ENCODE measurements at regions not wholly inside any gene's neighbourhood (a gene's known extent, or its start where the extent isn't known, plus 50 kb on each side); places are given as distances from the start of the nearest gene placed in this dataset.
"Not testable (repeated sequence)": the region's sequence is repeated elsewhere in the genome, so short reads cannot be mapped to it uniquely, and the experiment has no call there.

DNA sequence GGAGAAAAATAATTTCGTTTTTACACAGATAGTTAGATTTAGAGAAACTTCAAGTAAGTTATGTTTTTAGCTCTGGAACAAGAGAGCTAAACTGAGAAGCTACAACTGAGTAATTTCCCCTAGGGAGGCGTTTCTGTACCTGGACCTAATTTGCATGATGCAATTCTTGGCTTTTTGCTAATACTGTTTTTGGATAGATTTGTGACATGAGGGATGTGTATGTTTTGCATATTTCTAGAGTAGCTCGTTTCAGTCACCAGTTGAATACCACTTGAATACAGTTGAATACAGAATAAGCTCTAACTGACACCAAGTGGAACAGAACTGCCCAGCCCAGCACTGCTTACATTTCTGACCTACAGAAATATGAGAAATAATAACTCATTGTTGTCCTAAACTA lies 1227.9 kb upstream of the SPRY2 start:
- no peak for TF ChIP-seq JUND (IDR thresholded peaks at IDR 0.05; ENCODE audit: low read depth)
- DNase-seq (ENCODE audit: low read depth in 1 of 2, low spot score in 1 of 2) = no peak
- in situ Hi-C loops (cut with HindIII; ENCODE audit: low pct_unique_long_range_greater_than_20kb, low sequenced_read_pairs) = no loop called here

DNA sequence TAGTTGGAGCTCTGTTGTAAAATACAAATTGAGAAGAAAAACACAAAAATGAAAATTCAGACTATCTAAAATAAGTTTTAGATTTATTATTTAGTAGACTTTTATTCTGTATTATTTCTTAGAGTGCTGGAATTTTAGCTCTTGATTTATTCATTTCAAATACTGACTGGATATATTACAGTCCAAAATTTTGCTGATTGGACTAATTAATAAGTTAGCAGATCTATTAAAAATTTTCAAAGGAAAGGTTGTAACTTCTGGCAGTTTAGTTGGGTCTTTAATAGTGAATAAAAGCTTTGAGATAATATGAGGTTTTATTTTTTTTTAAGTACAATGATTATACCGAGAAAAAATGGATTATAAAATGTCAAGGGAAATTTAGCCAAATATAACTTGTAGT lies 1224.9 kb upstream of the SPRY2 start:
- DNase-seq (ENCODE audit: low read depth in 1 of 2, low spot score in 1 of 2) = no peak
- no peak for TF ChIP-seq JUND (IDR thresholded peaks at IDR 0.05; ENCODE audit: low read depth)
- in situ Hi-C loops (cut with HindIII; ENCODE audit: low pct_unique_long_range_greater_than_20kb, low sequenced_read_pairs) = no loop called here

DNA sequence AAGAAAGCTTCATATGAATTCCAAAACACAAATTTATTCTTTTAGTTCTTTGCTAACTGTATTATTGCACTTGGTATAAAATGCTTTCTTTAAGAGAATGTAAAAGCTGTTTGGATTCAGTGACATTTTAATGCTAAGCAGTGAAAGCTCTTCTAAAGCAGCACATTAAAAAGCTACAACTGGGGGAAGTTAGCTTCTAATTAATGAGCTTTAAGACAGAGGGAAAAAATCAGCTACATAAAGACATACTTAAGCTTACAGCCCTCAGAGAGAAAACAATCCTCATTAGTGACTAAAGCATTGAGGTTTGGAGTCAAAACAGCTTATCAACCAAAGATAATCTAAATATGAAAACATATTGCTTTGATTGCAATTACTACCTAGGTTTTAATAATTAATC lies 1222.2 kb upstream of the SPRY2 start:
- no peak for TF ChIP-seq JUND (IDR thresholded peaks at IDR 0.05; ENCODE audit: low read depth)
- in situ Hi-C loops (cut with HindIII; ENCODE audit: low pct_unique_long_range_greater_than_20kb, low sequenced_read_pairs) = no loop called here
- no peak for DNase-seq (ENCODE audit: low read depth in 1 of 2, low spot score in 1 of 2)

DNA sequence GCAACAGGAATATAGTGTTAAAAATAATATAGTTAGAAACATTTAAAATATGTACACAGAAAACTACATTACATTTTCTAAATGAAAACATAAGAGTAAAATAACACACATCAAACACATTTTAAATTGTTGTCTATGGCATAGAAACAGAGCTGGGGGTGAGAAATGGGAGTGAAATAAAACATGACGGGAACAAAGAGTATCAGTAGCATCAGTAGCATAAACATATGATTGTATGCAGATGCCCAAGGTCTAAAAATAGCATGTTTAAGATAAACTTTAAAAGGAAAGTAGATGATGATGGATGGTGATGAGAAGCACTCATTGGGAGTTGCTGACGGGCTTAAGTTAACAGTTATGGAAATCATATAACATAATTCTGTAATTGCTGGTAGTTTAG lies 1221.7 kb upstream of the SPRY2 start:
- in situ Hi-C loops (cut with HindIII; ENCODE audit: low pct_unique_long_range_greater_than_20kb, low sequenced_read_pairs) = no loop called here
- no peak for DNase-seq (ENCODE audit: low read depth in 1 of 2, low spot score in 1 of 2)
- TF ChIP-seq JUND (IDR thresholded peaks at IDR 0.05; ENCODE audit: low read depth) = no peak

DNA sequence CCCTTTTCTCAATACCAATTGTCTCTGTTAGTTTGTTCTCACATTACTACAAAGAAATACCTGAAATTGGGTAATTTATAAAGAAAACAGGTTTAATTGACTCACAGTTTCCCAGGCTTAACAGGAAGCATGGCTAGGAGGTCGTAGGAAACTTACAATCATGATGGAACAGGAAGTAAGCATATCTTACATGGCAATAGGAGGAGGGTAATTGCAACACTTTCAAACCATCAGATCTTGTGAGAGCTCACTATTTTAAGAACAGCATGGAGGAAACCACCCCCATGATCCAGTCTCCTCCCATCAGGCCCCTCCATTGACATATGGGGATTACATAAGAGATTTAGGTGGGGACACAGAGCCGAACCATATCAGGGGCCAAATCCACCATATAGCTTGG lies 1210.1 kb upstream of the SPRY2 start:
- no peak for DNase-seq (ENCODE audit: low read depth in 1 of 2, low spot score in 1 of 2)
- in situ Hi-C loops (cut with HindIII; ENCODE audit: low pct_unique_long_range_greater_than_20kb, low sequenced_read_pairs) = no loop called here
- TF ChIP-seq JUND (IDR thresholded peaks at IDR 0.05; ENCODE audit: low read depth) = no peak

DNA sequence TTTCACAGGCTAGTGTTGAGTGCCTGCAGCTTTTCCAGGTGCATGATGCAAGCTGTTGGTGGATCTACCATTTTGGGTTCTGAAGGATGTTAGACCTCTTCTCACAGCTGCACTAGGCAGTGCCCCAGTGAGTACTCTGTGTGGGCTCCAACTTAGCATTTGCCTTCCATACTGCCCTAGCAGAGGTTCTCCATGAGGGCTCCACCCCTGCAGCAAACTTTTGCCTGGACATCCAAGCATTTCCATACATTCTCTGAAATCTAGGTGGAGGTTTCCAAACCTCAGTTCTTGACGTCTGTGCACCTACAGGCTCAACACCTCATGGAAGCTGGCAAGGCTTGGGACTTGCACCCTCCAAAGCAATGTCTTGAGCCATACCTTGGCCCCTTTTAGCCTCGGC lies 1205.4 kb upstream of the SPRY2 start:
- in situ Hi-C loops (cut with HindIII; ENCODE audit: low pct_unique_long_range_greater_than_20kb, low sequenced_read_pairs); DNase-seq (ENCODE audit: low read depth in 1 of 2, low spot score in 1 of 2): not testable (repeated sequence)

DNA sequence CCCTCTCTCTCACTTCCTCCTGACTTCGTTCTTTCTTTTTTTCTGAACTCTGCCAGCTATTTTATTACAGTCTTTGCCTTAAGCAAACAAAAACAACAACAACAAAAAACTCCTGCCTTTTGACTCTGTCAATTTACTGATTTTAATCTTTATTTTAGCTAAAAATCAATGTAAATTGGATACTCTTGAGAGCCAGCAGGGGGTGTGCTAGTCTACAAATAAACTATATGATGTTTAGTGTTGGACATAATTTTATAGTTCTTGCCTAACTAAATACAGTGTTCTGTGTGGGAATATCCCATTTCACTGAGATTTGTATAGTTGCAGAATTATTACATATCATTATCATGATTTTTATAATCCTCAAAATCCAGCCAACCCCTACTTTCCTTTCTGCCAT lies 1199.9 kb upstream of the SPRY2 start:
- TF ChIP-seq JUND (IDR thresholded peaks at IDR 0.05; ENCODE audit: low read depth) = no peak
- peak in 1 of 2 experiments; percentile 34 for DNase-seq (ENCODE audit: low read depth in 1 of 2, low spot score in 1 of 2)
- in situ Hi-C loops (cut with HindIII; ENCODE audit: low pct_unique_long_range_greater_than_20kb, low sequenced_read_pairs) = no loop called here

DNA sequence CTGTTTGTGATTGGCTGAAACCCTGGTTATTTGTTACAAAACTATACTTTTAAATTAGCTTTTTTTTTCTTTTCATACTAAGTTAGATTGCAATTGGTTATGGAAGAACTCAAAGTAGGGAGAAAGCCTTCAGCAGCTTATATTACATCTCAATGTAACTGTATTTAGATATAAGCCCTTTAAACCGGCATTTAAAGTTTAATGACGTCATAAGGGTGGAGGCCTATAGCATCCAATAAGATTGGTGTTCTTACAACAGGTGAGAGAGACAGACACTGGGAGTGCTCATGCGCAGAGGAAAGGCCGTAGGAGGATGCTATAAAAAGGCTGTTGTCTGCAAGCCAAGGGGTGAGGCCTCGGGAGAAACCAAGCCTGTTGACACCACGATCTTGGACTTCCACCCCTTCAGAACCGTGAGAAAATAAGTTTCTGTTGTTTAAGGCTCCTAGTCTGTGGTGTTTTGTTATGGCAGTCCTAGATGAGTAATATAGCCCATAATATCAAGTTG lies 1198.8 kb upstream of the SPRY2 start:
- TF ChIP-seq JUND (IDR thresholded peaks at IDR 0.05; ENCODE audit: low read depth) = no peak
- DNase-seq (ENCODE audit: low read depth in 1 of 2, low spot score in 1 of 2) = no peak
- in situ Hi-C loops (cut with HindIII; ENCODE audit: low pct_unique_long_range_greater_than_20kb, low sequenced_read_pairs) = no loop called here

DNA sequence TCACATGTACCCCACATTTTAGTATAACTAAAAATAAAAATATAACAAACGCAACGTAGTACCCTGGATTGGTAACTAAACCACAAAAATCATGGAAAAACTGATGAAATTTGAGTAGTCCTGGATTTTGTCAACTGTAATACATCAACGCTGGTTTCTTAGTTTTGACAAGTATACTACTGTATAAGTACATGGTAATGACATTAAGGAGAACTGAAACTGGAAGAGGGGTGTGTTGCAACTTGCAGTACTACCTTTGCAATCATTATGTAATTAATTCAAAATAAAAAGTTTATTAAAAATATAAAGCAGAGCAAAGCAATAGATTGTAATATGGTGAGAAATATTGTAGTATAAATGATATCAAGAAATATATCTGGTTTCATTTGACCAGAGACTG lies 1158.0 kb upstream of the SPRY2 start:
- in situ Hi-C loops (cut with HindIII; ENCODE audit: low pct_unique_long_range_greater_than_20kb, low sequenced_read_pairs) = no loop called here
- no peak for DNase-seq (ENCODE audit: low read depth in 1 of 2, low spot score in 1 of 2)
- no peak for TF ChIP-seq JUND (IDR thresholded peaks at IDR 0.05; ENCODE audit: low read depth)

DNA sequence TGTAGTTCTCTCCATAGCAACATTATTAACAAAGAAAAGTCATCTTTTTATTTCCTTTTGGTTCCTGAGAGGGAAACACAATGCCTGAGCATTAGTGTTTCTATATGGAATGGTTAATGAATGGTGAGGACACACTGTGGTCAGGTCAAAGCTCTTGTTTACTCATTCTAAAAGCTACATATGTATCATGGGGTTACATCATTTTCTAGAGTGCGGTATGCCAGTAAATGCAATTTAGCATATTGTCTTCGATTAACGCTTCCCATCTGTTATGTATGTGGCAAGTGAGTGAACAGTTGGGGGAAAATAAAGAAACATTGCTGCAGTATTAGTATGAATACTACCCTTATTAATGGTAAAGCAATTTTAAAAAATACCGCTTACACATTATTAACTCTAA lies 1152.2 kb upstream of the SPRY2 start:
- in situ Hi-C loops (cut with HindIII; ENCODE audit: low pct_unique_long_range_greater_than_20kb, low sequenced_read_pairs) = no loop called here
- DNase-seq (ENCODE audit: low read depth in 1 of 2, low spot score in 1 of 2) = no peak
- no peak for TF ChIP-seq JUND (IDR thresholded peaks at IDR 0.05; ENCODE audit: low read depth)

DNA sequence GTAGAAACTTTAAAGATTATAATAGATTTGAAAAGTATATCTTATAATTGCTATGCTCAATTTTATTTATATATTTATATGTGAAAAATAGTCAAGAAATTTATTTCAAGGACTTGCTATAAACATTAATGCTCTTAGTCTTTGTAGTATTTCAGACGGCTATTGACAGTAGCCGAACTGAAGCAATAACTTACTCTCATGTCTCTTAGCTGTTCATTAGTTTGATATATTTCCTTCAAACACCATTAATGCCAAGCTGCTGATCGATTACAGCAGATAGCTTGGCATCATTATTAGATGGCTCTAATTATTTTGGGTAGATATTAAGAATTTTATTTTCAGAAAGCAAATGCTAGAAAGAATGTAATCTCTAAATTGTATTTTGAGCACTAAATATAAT lies 1151.5 kb upstream of the SPRY2 start:
- TF ChIP-seq JUND (IDR thresholded peaks at IDR 0.05; ENCODE audit: low read depth) = no peak
- in situ Hi-C loops (cut with HindIII; ENCODE audit: low pct_unique_long_range_greater_than_20kb, low sequenced_read_pairs) = no loop called here
- DNase-seq (ENCODE audit: low read depth in 1 of 2, low spot score in 1 of 2) = no peak

DNA sequence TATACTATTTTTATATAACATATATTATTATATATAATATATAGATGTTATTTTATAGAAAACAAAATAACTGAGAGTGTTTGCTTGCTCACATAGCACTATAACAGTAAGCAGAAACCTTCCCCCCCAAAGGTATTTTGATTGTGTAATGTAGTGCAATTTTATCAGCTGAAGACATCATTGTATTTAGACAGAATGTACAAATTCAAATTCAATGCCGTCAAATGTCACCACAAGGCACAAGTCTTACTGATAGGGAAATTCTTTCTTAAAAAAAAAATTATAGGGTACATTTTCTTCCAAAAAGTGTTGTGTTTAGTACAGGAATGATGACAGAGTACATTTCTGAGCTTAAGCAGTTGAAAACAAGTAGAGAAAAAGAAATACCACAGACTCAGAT lies 1147.1 kb upstream of the SPRY2 start:
- DNase-seq (ENCODE audit: low read depth in 1 of 2, low spot score in 1 of 2) = no peak
- no peak for TF ChIP-seq JUND (IDR thresholded peaks at IDR 0.05; ENCODE audit: low read depth)
- in situ Hi-C loops (cut with HindIII; ENCODE audit: low pct_unique_long_range_greater_than_20kb, low sequenced_read_pairs) = no loop called here

DNA sequence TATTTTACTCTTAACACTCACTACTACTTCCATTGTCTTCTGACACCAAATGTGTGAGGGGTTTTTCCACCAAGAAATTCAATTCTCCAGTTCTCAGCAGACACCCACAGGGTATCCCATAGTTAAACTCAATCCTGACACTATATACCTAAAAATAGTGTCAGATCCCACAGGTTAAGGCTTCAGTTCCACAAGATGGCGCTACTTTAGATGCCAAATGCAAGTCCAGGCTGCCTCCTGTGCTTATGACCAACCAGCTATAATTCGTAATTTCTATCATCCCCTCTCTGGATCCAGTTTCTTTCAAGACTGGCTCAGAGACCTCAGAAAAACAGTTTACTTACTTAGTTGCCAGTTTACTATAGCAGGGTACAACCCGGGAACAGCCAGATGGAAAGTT lies 1146.2 kb upstream of the SPRY2 start:
- in situ Hi-C loops (cut with HindIII; ENCODE audit: low pct_unique_long_range_greater_than_20kb, low sequenced_read_pairs) = no loop called here

DNA sequence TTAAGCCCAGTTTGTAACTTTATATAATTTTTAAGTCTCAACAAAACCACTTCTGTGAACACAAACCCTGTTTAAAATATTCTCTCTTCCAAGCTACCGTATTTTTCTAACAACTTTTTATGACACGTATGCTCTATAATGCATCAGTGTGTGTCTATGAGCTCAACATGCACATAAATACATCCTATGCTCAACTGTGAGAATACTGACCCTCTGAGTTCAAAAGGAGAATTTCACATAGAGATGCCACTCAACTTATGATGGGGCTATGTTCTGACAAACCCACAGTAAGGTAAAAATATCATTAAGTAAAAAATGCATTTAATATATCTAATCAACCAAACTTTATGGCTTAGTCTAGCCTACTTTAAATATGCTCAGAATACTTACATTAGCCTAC lies 1139.7 kb upstream of the SPRY2 start:
- DNase-seq (ENCODE audit: low read depth in 1 of 2, low spot score in 1 of 2) = peak; percentile 7 to 69
- no peak for TF ChIP-seq JUND (IDR thresholded peaks at IDR 0.05; ENCODE audit: low read depth)
- in situ Hi-C loops (cut with HindIII; ENCODE audit: low pct_unique_long_range_greater_than_20kb, low sequenced_read_pairs) = no loop called here

More for the DNA sequence above, 1146.2 kb upstream of the SPRY2 start:
- no peak for TF ChIP-seq JUND (IDR thresholded peaks at IDR 0.05; ENCODE audit: low read depth)
- DNase-seq (ENCODE audit: low read depth in 1 of 2, low spot score in 1 of 2) = peak in 1 of 2 experiments; percentile 74

Measured in T47D (cell line).